ENCODE measurements at regions not wholly inside any gene's neighbourhood (a gene's known extent, or its start where the extent isn't known, plus 50 kb on each side); places are given as distances from the start of the nearest gene placed in this dataset.

- H3K27ac ChIP-seq (ENCODE audit: insufficient read depth, low read length) = no peak overlapping the region
- no peaks in the 10 kb centered on the region for H4K20me1 ChIP-seq (ENCODE audit: control insufficient read depth, extremely low read depth, insufficient read depth, low read length)
- no peak overlapping the region for H3K4me2 ChIP-seq (ENCODE audit: extremely low read depth, insufficient read depth, low read length)
Observed at GRCh38 chr3:44066806-44067205, 174.9 kb upstream of the TOPAZ1 start.

DNA sequence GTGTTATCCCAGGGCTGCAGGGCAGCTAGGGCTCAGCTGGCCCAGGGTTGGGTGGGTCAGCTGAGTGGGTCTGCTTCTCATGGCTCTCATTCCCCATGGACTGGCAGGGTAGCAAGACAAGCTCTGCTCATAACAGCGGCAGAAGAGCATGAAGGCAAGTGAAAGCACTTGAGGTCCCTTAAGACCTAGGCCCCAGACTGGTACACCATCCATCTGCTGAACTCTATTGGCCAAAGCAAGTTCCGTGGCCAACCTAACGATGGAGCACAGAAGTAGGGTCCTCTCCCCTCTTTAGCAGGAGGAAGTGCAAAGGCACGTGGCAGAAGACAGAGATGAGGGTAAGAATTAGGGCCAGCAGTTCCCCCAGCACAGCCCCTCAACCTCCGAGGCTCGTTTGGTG is 174.3 kb upstream of the TOPAZ1 start:
- Histone ChIP-seq H3K9ac (ENCODE audit: insufficient read depth, low read length) (no peak overlapping the region), H3K4me3 (replicated peaks in 1 of 4; ENCODE audit: control extremely low read depth in 1 of 4, insufficient read depth in 1 of 4, low read depth in 3 of 4, low read length in 4 of 4) (no peak overlapping the region), H2AFZ (ENCODE audit: low read length) (no peak overlapping the region), H3K36me3 (ENCODE audit: control insufficient read depth, insufficient read depth, low read length) (no peaks in the 10 kb centered on the region), H3K27me3 (ENCODE audit: control insufficient read depth, insufficient read depth, low read length) (no peaks in the 10 kb centered on the region), H3K27ac (ENCODE audit: insufficient read depth, low read length) (no peak overlapping the region), H3K4me1 (ENCODE audit: control insufficient read depth, extremely low read depth, insufficient read depth, low read length) (no peaks in the 10 kb centered on the region), H3K4me2 (ENCODE audit: extremely low read depth, insufficient read depth, low read length) (no peak overlapping the region), H3K9me3 (ENCODE audit: control insufficient read depth, insufficient read depth, low read depth, low read length) (no peaks in the 10 kb centered on the region), H3K79me2 (ENCODE audit: control insufficient read depth, insufficient read depth, low read length) (peaks cover 5% of the 10 kb centered on the region), H4K20me1 (ENCODE audit: control insufficient read depth, extremely low read depth, insufficient read depth, low read length) (no peaks in the 10 kb centered on the region)
- TF ChIP-seq CTCF (conservative IDR thresholded peaks at IDR 0.05 in 1 of 2, IDR thresholded peaks at IDR 0.05 in 1 of 2; ENCODE audit: low read depth in 1 of 2, low read length in 2 of 2) = no peak
- no peak for TF ChIP-seq EZH2 (IDR thresholded peaks at IDR 0.05; ENCODE audit: low read length, missing control alignments)
- no peak for DNase-seq (ENCODE audit: low read depth in 2 of 2)

More at GRCh38 chr3:44066806-44067205, 174.9 kb upstream of the TOPAZ1 start:
- Histone ChIP-seq H3K4me3 (replicated peaks in 1 of 4; ENCODE audit: control extremely low read depth in 1 of 4, insufficient read depth in 1 of 4, low read depth in 3 of 4, low read length in 4 of 4) (no peak overlapping the region), H3K9ac (ENCODE audit: insufficient read depth, low read length) (no peak overlapping the region), H3K4me1 (ENCODE audit: control insufficient read depth, extremely low read depth, insufficient read depth, low read length) (no peaks in the 10 kb centered on the region), H3K9me3 (ENCODE audit: control insufficient read depth, insufficient read depth, low read depth, low read length) (no peaks in the 10 kb centered on the region), H3K79me2 (ENCODE audit: control insufficient read depth, insufficient read depth, low read length) (peaks cover 5% of the 10 kb centered on the region), H3K36me3 (ENCODE audit: control insufficient read depth, insufficient read depth, low read length) (no peaks in the 10 kb centered on the region), H2AFZ (ENCODE audit: low read length) (no peak overlapping the region), H3K27me3 (ENCODE audit: control insufficient read depth, insufficient read depth, low read length) (no peaks in the 10 kb centered on the region)
- no peak for DNase-seq (ENCODE audit: low read depth in 2 of 2)
- TF ChIP-seq EZH2 (IDR thresholded peaks at IDR 0.05; ENCODE audit: low read length, missing control alignments) (no peak), CTCF (conservative IDR thresholded peaks at IDR 0.05 in 1 of 2, IDR thresholded peaks at IDR 0.05 in 1 of 2; ENCODE audit: low read depth in 1 of 2, low read length in 2 of 2) (no peak)

DNA sequence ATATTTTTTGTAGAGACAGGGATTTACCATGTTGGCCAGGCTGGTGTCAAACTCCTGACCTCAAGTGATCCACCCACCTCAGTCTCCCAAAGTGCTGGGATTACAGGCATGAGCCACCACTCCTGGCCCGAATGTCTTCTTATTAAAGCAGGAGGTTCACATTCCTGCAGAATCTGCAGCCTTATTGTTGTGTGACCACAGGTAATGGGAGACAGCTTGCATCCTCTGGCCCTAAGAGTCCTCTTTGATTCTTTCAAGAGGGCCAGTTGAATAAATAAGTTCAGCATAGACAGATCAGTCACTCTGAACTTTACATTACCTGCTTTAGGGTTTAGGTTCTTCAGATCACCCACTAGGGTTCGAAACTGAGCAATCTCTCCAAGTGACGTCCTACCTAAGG is 172.9 kb upstream of the TOPAZ1 start:
- Histone ChIP-seq H3K79me2 (ENCODE audit: control insufficient read depth, insufficient read depth, low read length) (peaks cover 2% of the 10 kb centered on the region), H3K4me2 (ENCODE audit: extremely low read depth, insufficient read depth, low read length) (no peak overlapping the region), H3K4me1 (ENCODE audit: control insufficient read depth, extremely low read depth, insufficient read depth, low read length) (no peaks in the 10 kb centered on the region), H2AFZ (ENCODE audit: low read length) (no peak overlapping the region), H3K4me3 (replicated peaks in 1 of 4; ENCODE audit: control extremely low read depth in 1 of 4, insufficient read depth in 1 of 4, low read depth in 3 of 4, low read length in 4 of 4) (no peak overlapping the region), H3K27me3 (ENCODE audit: control insufficient read depth, insufficient read depth, low read length) (no peaks in the 10 kb centered on the region), H3K27ac (ENCODE audit: insufficient read depth, low read length) (no peak overlapping the region), H3K9me3 (ENCODE audit: control insufficient read depth, insufficient read depth, low read depth, low read length) (no peaks in the 10 kb centered on the region), H3K9ac (ENCODE audit: insufficient read depth, low read length) (no peak overlapping the region), H4K20me1 (ENCODE audit: control insufficient read depth, extremely low read depth, insufficient read depth, low read length) (no peaks in the 10 kb centered on the region), H3K36me3 (ENCODE audit: control insufficient read depth, insufficient read depth, low read length) (no peaks in the 10 kb centered on the region)
- TF ChIP-seq EZH2 (IDR thresholded peaks at IDR 0.05; ENCODE audit: low read length, missing control alignments) (no peak), CTCF (conservative IDR thresholded peaks at IDR 0.05 in 1 of 2, IDR thresholded peaks at IDR 0.05 in 1 of 2; ENCODE audit: low read depth in 1 of 2, low read length in 2 of 2) (no peak)
- no peak for DNase-seq (ENCODE audit: low read depth in 2 of 2)

All from fibroblast of lung (primary cell).